NCI-H187 treated with DMSO at 0.1 percent for 48 hours (cell line): ENCODE measurements at regions not wholly inside any gene's neighbourhood (a gene's known extent, or its start where the extent isn't known, plus 50 kb on each side); places are given as distances from the start of the nearest gene placed in this dataset.
A peak's percentile ranks its signal among the peaks of the same experiment; 100 is the strongest.
"Not testable (repeated sequence)": the region's sequence is repeated elsewhere in the genome, so short reads cannot be mapped to it uniquely, and the experiment has no call there.

ENCODE experiments used
- DNase-seq: peaks from one replicate; lab custom pipeline; 2025; lab: John Stamatoyannopoulos, UW

DNA sequence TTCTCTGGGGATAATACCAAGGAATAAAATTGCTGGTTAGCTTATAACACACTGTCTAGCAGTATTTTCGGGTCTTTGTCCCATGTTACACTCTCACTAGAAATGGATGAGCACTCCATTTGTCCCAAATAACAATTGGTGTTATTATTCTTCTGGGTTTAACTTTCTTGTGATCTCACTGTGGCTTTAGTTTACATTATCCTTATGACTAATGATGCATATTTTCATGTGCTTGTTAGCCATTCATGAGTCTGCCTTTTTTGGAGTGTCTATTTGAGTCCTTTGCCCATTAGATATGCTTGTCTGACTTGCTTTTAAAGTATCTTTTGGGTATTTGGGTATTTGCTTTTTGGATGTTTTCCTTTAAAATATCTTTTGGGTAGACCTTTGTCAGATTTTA is 372.9 kb upstream of the TENM3 start:
- no peak for DNase-seq

DNA sequence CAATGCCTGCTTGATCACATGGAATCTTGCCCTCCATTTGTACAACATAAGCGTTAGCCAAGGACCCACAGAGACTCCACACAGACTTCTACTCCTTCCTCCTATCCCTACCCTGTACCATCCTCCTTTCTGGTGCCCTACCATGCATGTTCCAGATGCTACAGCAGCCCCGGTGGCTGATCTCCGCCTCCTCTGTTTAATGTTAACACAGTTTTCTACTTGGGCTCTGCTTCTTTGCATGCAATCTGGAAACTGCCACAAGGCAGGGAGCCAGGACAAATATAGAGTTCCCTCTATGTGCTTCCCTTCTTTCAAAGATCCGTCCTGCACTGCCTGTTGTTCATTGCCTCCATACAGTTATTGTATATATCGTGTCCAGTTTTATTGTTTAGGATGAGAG is 368.6 kb upstream of the TENM3 start:
- no peak for DNase-seq

DNA sequence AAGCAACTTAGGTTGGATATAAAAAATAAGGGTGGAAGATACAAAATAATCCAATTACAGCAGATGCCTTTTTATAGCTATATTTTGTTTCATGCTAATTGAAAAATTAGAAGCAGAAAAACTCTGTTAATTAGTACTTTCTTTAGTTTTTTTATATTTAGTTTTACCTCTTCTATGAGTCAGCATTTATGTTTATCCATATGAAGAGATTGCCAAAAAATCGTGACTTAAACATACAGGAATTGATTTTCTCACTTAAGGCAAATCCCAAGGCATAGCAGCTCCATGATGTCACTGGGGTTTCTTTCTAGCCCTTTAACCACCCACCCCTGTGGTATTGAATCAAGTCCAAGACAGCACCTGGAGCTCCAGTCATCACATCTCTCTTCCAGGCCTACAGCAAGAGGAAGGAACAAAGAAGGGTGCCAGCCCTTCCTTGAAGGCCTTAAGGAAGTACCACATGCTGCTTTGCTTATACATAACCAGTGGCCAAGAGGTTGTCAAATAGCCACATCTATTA is 365.8 kb upstream of the TENM3 start:
- DNase-seq = no peak

DNA sequence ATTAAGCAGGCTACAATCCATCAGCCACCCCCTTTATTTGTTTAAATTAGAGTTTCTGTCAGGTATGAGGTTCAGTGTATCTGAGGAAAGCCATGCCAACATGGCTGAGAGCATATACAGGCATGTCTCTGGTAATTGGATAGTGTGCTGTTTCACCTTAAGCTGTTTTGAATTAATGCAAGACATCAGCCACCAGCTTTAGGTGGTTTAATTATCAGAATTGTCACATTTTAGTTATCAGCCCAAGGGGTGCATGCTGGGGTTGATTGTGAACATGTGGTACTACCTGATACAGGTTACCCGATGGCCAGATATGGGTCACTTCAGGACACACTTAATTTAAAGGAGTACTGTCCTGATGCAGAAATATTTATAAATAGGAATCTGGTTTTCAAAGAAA is 353.2 kb upstream of the TENM3 start:
- no peak for DNase-seq

DNA sequence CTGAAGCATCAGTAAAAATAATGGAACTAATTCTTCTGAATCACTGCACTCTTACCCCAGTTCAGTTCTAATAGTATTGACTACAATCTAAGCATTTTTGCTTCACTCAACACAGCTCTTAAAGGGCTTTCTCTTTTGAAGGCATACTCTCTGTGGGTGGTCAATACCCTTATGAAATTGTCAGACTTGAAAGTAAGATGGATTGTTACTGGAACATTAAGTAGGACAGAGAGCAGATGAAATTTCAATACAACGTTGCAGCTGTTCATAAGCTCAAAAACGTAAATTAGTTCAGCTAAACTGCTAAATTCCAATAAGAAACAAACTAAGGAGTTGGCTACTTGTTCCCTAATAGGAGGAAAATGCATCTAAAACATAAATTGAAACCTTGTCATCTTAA is 352.3 kb upstream of the TENM3 start:
- no peak for DNase-seq

DNA sequence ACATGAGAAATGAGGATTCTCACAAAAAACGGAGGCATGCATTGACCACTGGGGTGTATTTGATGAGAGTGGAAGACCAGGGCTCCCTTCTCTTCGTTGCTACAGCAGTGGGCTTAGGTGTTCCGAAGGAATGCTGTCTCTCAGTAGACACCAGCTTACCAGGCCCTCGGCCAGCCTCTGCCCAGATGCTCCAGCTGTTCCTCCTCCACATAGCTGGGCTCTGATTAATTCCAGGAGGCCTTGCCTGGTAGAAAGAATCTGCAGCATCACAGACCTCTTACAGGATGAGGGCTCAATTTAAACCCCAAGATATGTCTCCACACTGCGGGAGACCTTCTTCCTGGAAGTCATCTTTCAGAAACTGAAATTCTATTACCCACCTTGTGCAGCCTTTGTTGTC is 346.6 kb upstream of the TENM3 start:
- DNase-seq = no peak

DNA sequence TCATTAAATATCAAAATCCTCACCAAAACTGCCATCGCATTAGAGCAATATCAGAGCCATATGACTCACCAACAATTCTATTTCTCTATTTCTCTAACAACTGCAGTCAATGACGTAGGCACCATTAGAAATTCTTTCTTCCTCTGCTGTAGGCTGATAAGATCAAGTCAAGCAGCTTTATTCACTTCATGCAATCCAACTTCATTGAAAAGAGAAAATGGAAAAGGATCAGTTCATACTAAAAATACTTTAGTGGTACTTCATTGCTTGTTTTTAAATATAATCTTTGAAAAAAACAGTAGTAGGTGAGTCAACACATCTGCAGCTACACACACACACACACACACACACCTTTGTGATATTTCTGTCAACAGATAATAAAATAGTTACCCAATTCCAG is 345.3 kb upstream of the TENM3 start:
- no peak for DNase-seq

DNA sequence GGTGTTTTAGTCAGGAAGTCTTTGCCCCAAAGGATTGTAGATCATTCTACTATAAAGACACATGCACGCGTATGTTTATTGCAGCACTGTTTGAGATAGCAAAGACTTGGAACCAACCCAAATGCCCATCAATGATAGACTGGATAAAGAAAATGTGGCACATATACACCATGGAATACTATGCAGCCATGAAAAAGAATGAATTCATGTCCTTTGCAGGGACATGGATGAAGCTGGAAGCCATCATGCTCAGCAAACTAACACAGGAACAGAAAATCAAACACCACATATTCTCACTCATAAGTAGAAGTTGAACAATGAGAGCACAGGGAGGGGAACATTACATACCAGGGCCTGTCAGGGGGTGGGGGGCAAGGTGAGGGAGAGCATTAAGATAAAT is 340.8 kb upstream of the TENM3 start:
- DNase-seq = not testable (repeated sequence)

DNA sequence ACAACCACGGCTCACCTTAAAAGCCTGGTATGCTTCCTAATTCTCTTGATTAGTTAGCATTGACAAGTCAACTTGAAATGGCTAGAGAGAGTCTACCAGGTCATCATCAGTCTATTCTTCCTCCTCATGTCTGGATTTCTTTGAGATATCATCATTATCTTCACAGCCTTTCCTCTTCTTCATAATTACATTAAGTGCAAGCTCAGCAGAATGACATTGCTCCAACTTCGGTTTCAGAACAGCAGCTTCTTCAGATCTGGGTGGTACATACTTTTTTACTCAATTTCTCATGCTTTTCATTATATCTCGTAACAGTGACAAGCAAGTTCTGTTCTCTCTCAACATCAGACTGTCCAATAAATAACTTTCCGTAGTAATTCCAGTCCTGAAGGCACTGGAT is 337.5 kb upstream of the TENM3 start:
- no peak for DNase-seq

DNA sequence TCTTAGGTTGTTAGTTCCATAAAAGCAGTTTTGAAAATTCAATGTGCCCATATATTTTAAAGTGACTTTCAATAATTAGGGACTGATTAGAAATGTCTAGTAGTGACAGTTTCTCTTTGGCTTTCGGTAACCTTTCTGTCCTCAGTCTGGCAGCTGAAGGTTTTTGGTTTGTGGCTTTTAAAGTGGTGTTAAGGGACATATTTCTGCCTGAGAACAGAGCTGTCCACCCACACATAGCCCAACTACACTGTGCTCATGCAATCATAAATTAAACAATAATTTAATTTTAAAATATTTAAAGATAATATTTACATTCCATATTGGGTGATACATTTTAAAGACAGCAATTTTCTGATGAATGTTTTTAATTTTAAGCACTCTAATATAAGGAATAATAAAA is 335.0 kb upstream of the TENM3 start:
- DNase-seq = no peak

DNA sequence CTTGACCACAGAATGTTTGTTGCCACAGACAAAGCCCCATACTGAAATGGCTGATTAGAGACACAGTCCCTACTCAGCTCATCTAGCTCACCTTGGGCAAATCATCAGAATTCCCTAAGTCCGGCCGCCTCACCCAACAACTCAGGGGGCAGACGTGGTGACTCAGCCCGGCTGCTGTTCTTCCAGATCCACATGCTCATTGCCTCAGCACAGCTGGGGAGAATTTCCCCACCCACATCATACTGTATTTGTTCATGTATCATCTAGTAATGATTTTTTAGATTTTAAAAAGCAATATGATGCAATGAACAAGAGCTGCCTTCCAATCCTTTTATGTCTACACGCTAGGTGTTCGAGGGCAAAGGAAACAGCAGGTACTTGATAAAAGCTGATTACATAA is 333.8 kb upstream of the TENM3 start:
- DNase-seq = no peak

DNA sequence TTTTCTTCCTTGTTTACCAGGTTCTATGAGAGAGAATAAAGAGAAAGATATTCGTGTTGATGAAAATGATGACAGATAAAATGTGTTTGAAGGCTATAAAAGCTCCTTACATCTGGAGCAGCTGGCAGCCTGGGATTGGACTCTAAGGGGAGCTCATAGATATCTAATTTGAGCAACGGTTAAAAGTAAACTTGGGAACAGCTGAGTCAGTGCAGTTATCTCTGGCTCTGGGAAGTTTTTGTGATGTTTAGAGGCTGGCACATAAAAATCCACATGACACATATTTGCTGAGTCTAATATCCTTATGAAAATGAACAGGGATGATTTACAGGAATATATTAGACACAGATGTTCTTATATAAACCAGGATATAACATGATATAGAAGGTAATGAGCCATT is 331.8 kb upstream of the TENM3 start:
- DNase-seq = no peak

DNA sequence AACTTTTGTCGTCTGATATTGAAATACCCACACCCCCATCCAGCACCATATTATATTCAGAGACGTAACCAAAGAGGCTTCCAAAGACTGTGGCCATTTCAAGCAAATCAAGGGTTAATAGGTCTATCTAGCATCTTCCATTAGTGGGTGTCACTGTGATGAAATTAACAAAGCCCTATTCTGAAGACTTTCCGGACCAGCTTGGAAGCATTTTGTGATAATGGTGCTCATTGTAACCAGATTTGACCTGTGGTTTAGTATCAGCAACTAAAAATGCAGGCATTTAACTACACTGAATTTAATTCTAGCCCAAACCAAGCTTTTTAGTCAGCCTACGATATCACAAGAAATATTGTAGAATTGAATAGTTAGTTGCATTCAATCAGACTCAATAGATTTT is 309.7 kb upstream of the TENM3 start:
- DNase-seq = no peak

DNA sequence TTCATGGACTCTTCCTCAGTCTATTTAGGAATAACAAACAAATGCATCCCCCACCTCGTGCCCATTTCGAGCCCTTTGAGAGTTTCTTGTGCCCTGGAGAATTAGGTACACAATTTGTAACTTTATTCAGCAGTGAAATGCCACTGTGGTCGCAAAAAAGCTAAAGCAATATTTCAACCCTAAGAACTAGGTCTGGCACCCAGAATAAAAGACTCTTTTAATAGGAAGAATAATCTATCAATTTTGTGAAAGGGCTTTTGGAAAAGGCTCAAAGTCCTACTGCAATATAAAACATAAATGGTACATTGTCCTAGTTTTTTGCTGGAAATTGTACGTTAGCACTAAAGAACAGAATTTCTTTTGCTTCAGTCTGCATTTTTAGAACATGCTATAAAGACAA is 304.6 kb upstream of the TENM3 start:
- no peak for DNase-seq

DNA sequence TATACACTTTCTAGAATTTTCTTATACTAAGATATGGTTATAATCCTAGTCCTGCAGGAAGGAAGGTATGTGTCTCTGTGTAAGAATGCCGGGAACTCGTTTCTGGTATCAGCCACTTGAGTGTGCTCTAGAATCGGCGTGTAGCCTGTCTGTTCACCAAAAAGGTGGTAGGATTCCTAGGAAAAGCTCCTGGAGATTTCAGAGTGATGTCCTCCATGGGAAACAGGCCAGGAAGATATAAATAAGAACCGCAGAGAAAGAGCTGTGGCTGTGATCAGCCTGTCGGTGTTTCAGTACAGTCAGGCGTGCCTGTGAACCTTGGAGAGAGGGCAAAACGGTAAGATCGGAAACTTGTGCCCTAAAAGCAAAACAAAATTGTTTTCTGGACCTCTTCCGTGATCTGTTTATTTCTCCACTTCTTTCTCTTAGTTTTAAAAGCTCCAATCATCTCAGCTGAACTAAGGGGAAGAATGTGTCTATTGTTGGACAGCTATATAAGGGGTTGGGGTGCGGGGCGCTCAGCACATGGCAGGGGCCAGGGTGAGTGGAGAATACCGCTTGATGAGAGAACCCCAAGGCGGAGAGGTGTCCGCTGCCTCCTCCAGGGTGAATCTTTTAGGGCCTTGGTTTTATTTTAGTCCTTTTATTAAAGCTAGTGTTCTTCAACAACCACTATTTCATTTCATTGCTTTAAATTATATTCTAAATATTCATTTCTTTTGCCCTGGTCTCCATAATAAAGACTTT is 303.8 kb upstream of the TENM3 start:
- no peak for DNase-seq

DNA sequence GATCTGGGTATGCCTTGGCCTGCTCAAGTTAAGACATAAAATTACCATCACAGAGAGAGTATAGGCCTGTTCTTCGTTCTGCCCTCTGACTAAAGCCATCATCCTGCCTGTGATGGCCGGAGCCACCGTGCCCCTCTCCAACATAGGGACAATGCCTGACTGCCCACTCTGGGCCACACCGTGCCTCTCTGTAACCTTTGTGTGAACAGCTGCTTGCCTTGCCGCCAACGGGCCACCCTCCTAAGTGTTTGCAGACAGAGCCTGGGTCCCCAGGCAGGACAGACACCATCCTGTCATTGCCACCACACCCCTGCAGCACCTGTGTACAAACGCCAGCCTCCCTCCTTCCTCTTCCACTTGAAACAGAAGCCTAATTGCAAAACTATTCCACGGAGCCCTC is 298.7 kb upstream of the TENM3 start:
- peak; percentile 67 for DNase-seq

DNA sequence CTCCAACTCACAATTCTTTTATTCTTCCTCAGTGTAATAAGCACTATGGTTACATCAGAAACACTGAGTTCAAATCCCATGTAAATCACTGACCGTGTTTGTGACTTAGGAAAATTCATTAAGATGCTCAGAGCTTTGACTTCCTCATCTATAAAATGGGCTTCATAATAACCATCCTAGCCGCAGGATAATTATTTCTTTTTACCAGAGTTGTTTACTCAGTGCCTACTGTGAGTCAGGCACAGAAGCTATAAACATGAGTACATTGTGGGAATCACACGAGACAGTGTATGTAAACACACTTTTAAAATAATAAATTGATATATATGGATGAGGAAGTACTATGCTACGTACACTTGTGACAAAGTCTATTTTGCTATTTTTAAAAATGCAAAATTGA is 296.3 kb upstream of the TENM3 start:
- DNase-seq = no peak

DNA sequence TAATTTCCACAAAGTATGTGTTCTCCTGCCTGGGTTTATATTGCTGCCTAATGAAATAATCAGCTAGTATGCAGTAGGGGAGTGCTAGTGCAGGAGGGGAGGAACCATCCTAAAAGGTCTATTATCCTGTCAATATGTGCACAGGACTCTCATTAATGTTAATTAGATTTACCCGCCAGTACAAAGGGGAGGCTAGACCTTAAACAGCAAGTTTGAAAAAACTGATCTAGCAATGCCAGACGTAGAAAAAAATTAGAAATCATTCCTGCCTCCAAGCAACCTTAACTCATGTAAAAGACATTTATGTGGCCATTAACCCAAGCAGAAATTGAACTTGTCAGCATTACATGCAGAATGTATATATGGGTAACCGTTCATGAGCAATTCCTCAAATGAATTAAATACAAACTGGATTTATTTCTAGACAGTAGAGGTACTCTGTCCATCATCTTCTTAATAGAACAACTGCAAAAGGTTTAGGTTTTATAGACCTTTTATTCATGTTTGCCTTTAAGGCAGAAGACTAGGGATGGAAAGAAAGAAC is 294.3 kb upstream of the TENM3 start:
- DNase-seq = no peak

DNA sequence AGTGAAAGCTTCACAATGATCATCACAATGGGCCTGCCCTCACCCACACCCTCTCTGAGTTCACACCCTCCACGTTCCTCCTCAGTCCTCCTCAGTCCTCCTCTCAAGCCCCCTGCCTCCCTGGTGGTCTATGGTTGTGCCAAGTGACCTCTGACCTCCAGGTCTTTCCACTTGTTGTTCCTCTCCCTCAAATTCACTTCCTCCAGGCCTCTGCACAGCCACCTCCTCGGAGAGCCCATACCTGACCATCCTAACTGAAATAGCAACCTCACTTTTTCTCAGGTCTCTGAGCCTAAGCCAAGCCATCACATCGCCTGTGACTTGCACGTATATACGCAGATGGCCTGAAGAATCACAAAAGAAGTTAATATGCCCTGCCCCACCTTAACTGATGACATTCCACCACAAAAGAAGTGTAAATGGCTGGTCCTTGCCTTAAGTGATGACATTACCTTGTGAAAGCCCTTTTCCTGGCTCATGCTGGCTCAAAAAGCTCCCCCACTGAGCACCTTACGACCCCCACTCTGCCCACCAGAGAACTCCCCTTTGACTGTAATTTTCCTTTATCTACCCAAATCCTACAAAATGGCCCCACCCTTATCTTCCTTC is 293.4 kb upstream of the TENM3 start:
- no peak for DNase-seq

DNA sequence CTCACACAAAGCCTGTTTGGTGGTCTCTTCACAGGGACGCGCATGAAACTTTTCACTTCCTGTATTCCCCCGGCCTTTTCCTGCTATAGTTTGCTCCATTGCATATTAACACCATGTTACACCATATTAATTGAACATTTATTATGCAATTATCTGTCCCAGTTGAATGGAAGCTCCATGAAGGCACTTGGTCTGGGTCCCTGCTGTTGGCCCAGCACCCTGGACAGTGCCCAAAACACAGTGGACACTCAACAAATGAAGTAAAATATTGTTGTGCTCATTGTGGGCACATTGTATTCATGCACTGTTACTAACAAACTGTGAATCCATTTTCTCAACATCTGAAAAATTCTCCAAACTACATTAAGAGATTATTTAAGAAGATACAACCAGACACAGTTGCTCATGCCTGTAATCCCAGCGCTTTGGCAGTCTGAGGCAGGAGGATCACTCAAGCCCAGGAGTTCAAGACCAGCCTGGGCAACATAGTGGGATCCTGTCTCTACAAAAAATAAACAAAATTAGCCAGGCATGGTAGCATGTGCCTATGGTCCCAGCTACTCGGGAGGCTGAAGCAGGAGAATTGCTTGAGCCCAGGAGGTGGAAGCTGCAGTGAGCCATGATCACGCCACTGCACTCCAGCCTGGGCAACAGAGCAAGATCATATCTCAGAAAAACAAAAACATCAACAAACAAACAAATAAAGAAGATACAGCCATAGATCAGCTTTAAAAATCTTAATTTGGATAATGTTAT is 292.7 kb upstream of the TENM3 start:
- no peak for DNase-seq

DNA sequence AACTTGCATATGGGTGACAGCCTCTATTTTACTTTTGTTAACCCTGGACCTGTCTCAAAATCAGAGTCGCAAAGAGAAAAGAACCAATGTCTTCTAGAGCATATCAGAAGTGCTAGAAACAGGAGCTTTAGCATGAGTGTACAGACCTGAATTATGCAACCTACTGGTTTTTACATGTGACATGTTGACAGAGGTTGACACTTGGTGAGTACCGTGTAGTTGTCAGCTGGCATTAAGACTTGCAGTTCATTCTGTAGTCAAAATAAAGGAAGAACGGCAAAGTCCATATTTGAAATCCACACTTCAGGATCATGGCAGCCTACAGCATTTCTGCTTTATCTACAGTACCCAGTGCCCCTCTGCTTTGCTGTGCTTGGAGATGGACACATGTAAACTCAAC is 291.9 kb upstream of the TENM3 start:
- no peak for DNase-seq

DNA sequence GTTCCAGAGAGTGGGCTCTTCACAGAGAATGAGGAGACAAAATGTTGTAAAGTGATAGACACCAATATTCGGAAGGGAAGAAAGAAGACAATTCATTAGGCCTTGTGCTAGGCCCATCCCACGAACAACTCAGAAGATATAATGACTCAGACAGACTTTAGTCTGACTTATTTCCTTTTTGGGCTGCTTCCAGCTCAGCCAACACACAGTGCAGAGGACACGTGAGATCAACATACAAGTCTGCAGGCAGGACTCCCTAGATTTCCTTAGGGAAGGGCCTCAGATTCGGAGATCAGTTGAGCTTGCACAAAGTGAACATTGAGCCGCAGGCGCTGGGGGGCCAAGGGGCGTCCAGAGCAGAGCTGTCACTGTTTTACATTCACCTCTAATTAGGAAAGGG is 290.7 kb upstream of the TENM3 start:
- DNase-seq = no peak

DNA sequence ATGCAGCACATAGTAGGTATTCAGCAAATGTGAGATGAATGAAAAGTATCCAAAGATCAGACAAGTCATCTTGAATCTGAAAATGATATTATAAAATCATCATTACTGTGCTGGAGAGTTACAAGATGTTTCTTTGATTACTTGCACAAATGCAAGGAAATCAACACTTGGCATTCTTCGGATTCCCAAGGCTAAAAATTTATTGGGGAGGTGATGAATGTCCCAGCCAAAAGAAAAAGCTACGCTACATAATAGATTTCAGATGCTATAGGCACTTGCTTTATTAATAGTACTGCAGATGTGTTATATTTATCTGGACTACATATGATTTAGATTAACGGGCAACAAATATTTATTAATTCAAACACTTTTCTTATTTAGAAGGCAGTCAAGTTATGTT is 286.7 kb upstream of the TENM3 start:
- no peak for DNase-seq
